Common myeloid progenitor, CD34-positive (primary cell): ENCODE measurements at regions not wholly inside any gene's neighbourhood (a gene's known extent, or its start where the extent isn't known, plus 50 kb on each side); places are given as distances from the start of the nearest gene placed in this dataset.
"Not testable (repeated sequence)": the region's sequence is repeated elsewhere in the genome, so short reads cannot be mapped to it uniquely, and the experiment has no call there.

ENCODE experiments used
- CTCF ChIA-PET: fragments of 350-600 bp; sonication (Branson Sonifier 250); formaldehyde crosslinking; loops from one replicate; lab custom pipeline; 2021; ENCODE audit warnings: antibody characterized with exemption; lab: Charles Lee
- POLR2A ChIA-PET: fragments of 350-600 bp; sonication (Branson Sonifier 250); formaldehyde crosslinking; loops from one replicate; lab custom pipeline; 2021; ENCODE audit warnings: antibody characterized with exemption; lab: Charles Lee
- DNase-seq, 3 donors: peaks; one replicate each; pipeline versions ENCODE4 v3.0.0 to v3.0.0-alpha.2; 2013
- H3K27ac ChIP-seq, 2 experiments: 1 replicate in 1 of 2; 2 replicates in 1 of 2; pipeline ENCODE4 v1.7.0; 2013; ENCODE audit warnings: inconsistent platforms in 2 of 2, low read length in 2 of 2, mild to moderate bottlenecking in 2 of 2, low read depth in 1 of 2, moderate library complexity in 1 of 2; ENCODE audit not compliant: severe bottlenecking in 2 of 2, insufficient read depth in 1 of 2, poor library complexity in 1 of 2
- H3K27me3 ChIP-seq, 5 experiments: replicated peaks in 2 of 5; 1 replicate in 3 of 5; 2 replicates in 2 of 5; pipeline versions ENCODE4 v1.6.1 to v1.7.0; 2013; ENCODE audit warnings: low read length in 4 of 5, mild to moderate bottlenecking in 2 of 5, moderate library complexity in 2 of 5, inconsistent platforms in 1 of 5; ENCODE audit not compliant: insufficient read depth in 5 of 5, control insufficient read depth in 4 of 5
- H3K36me3 ChIP-seq, 4 experiments: 1 replicate in 2 of 4; 2 replicates in 2 of 4; pipeline versions ENCODE4 v1.6.1 to v1.7.0; 2013; ENCODE audit warnings: low read length in 3 of 4, control low read depth in 1 of 4, mild to moderate bottlenecking in 1 of 4; ENCODE audit not compliant: control insufficient read depth in 4 of 4, insufficient read depth in 4 of 4
- H3K4me1 ChIP-seq, 4 experiments: 1 replicate in 3 of 4; 2 replicates in 1 of 4; pipeline versions ENCODE4 v1.6.1 to v1.7.1; 2013; ENCODE audit warnings: low read length in 3 of 4, mild to moderate bottlenecking in 3 of 4, control low read depth in 1 of 4, inconsistent platforms in 1 of 4, moderate library complexity in 1 of 4; ENCODE audit not compliant: control insufficient read depth in 4 of 4, insufficient read depth in 4 of 4; ENCODE audit errors: control extremely low read depth in 1 of 4
- H3K4me3 ChIP-seq, 7 experiments: 1 replicate in 4 of 7; 2 replicates in 3 of 7; pipeline versions ENCODE4 v1.5.1 to v1.7.0; 2013; ENCODE audit warnings: mild to moderate bottlenecking in 7 of 7, low read length in 6 of 7, moderate library complexity in 6 of 7, inconsistent platforms in 2 of 7, low read depth in 2 of 7, control low read depth in 1 of 7; ENCODE audit not compliant: insufficient read depth in 4 of 7, control insufficient read depth in 1 of 7; ENCODE audit errors: extremely low read depth in 1 of 7
- H3K9me3 ChIP-seq, 5 experiments: 1 replicate in 4 of 5; 2 replicates in 1 of 5; pipeline versions ENCODE4 v1.6.1 to v1.7.1; 2013; ENCODE audit warnings: low read length in 4 of 5, mild to moderate bottlenecking in 2 of 5, inconsistent platforms in 1 of 5, low read depth in 1 of 5, moderate library complexity in 1 of 5; ENCODE audit not compliant: control insufficient read depth in 4 of 5, insufficient read depth in 2 of 5; ENCODE audit errors: control extremely low read depth in 1 of 5
- WGBS: methylation state at CpG from one replicate; pipeline ENCODE4 v1.1.5; 2013; ENCODE audit not compliant: insufficient coverage; 5-methylcytosine and 5-hydroxymethylcytosine counted together

DNA sequence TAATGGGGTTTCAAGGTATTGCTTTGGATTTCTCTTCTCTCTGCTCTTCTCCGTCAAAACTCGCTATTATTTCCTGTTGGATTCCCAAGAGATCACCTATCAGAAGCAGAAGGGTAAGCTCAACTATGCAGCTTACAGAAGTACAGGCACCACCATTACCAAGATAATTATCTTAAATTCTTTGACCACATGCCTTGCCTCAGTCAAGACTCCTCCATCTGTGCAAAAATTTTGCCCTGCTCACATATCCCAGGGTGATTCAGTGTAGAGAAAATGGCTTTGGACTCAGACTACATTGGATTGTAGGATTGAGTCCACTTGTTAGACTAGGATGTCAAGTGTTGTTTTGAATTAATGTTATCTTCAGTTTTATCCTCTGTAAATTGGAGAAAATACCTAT is 698.7 kb downstream of the TDRD15 start:
- WGBS, result 76% methylated on average over 2 of the region's 2 CpGs
- H3K27ac ChIP-seq, result no peak overlapping the region
- DNase-seq, result no peak
- no peaks in the 10 kb centered on the region for H3K4me1 ChIP-seq
- no peaks in the 10 kb centered on the region for H3K27me3 ChIP-seq
- H3K36me3 ChIP-seq, result no peaks in the 10 kb centered on the region
- H3K4me3 ChIP-seq, result no peak overlapping the region
- POLR2A ChIA-PET, result no interaction called here
- CTCF ChIA-PET, result no interaction called here
- H3K9me3 ChIP-seq, result no peaks in the 10 kb centered on the region

GRCh38 chr2:21833767-21834166 is 710.0 kb downstream of the TDRD15 start:
- ChIA-PET CTCF (no interaction called here), POLR2A (no interaction called here)
- WGBS, result no CpG with 5 or more reads among the region's 2 CpGs
- Histone ChIP-seq H3K36me3 (no peaks in the 10 kb centered on the region), H3K27ac (no peak overlapping the region), H3K9me3 (no peaks in the 10 kb centered on the region), H3K4me3 (no peak overlapping the region), H3K4me1 (no peaks in the 10 kb centered on the region), H3K27me3 (no peaks in the 10 kb centered on the region)
- DNase-seq, result no peak

GRCh38 chr2:21836261-21836660 is 712.5 kb downstream of the TDRD15 start:
- no peak for DNase-seq
- ChIA-PET POLR2A (no interaction called here), CTCF (no interaction called here)
- Histone ChIP-seq H3K4me1 (no peaks in the 10 kb centered on the region), H3K27me3 (no peaks in the 10 kb centered on the region), H3K9me3 (no peaks in the 10 kb centered on the region), H3K4me3 (no peak overlapping the region), H3K36me3 (no peaks in the 10 kb centered on the region), H3K27ac (no peak overlapping the region)
- 80% methylated on average over 1 of the region's 3 CpGs for WGBS

DNA sequence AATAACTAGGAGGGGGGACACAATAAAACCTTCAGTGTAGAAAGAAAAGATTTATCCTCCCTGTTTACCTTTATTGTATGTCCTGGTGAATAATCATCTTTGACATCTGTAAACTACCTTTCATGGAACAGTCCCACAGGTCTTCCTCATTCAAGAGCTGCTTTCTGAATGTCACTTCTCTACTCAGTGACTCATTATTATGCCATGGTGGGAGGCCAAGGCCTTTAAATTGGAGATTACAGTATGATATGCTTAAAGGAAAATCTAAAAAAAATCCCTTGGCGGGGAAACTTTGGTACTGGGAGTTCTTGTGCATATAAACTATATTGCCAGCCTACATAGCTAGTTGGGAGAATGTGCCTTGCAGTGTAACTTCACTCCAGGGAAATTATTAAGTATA is 713.0 kb downstream of the TDRD15 start:
- POLR2A ChIA-PET, result no interaction called here

GRCh38 chr2:21837168-21837960 is 713.6 kb downstream of the TDRD15 start:
- H3K4me3 ChIP-seq, result no peak overlapping the region
- H3K9me3 ChIP-seq, result no peaks in the 10 kb centered on the region
- CTCF ChIA-PET, result no interaction called here
- H3K27ac ChIP-seq, result no peak overlapping the region
- POLR2A ChIA-PET, result no interaction called here
- no CpG with 5 or more reads among the region's 5 CpGs for WGBS
- no peaks in the 10 kb centered on the region for H3K4me1 ChIP-seq
- H3K27me3 ChIP-seq, result no peaks in the 10 kb centered on the region
- H3K36me3 ChIP-seq, result no peaks in the 10 kb centered on the region
- no peak for DNase-seq

More for the DNA sequence above, 713.0 kb downstream of the TDRD15 start:
- WGBS, result 83% methylated on average over 1 of the region's 1 CpG
- Histone ChIP-seq H3K36me3 (no peaks in the 10 kb centered on the region), H3K4me3 (no peak overlapping the region), H3K4me1 (no peaks in the 10 kb centered on the region), H3K27ac (no peak overlapping the region), H3K27me3 (no peaks in the 10 kb centered on the region), H3K9me3 (no peaks in the 10 kb centered on the region)
- CTCF ChIA-PET, result no interaction called here
- DNase-seq, result no peak

- H3K9me3 ChIP-seq, result no peaks in the 10 kb centered on the region
- H3K4me1 ChIP-seq, result no peaks in the 10 kb centered on the region
- H3K36me3 ChIP-seq, result no peaks in the 10 kb centered on the region
- H3K27ac ChIP-seq, result no peak overlapping the region
- ChIA-PET POLR2A (no interaction called here), CTCF (no interaction called here)
- H3K4me3 ChIP-seq, result no peak overlapping the region
- no peak for DNase-seq
- 63% methylated on average over 3 of the region's 3 CpGs for WGBS
- no peaks in the 10 kb centered on the region for H3K27me3 ChIP-seq
Measured at GRCh38 chr2:21841341-21841740, 717.6 kb downstream of the TDRD15 start.

DNA sequence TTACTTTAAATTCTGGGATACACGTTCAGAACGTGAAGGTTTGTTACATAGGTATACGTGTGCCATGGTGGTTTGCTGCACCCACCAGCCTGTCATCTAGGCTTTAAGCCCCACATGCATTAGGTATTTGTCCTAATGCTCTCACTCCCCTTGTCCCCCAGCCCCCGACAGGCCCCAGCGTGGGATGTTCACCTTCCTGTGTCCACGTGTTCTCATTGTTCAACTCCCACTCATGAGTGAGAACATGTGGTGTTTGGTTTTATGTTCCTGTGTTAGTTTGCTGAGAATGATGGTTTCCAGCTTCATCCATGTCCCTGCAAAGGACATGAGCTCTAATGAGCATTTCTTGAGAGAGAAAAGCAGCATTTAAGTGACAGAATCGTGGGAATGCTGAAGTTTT is 726.6 kb downstream of the TDRD15 start:
- H3K36me3 ChIP-seq, DNase-seq, H3K27ac ChIP-seq, H3K4me3 ChIP-seq, POLR2A ChIA-PET, CTCF ChIA-PET, H3K9me3 ChIP-seq, H3K27me3 ChIP-seq, H3K4me1 ChIP-seq: not testable (repeated sequence)
- 95% methylated on average over 4 of the region's 7 CpGs for WGBS
